Skeletal muscle cell (primary cell): ENCODE measurements at regions not wholly inside any gene's neighbourhood (a gene's known extent, or its start where the extent isn't known, plus 50 kb on each side); places are given as distances from the start of the nearest gene placed in this dataset.
"Not testable (repeated sequence)": the region's sequence is repeated elsewhere in the genome, so short reads cannot be mapped to it uniquely, and the experiment has no call there.

Experiments used
- DNase-seq: peaks from one replicate; pipeline ENCODE4 v3.0.0-alpha.2; 2010; ENCODE audit warnings: low read depth
- H3K4me3 ChIP-seq: 2 replicates; pipeline ENCODE4 v1.5.1; 2011; ENCODE audit warnings: low read depth, mild to moderate bottlenecking, control low read depth, low read length, moderate library complexity

GRCh38 chr2:228627510-228627909 is 446.0 kb upstream of the SPHKAP start:
- no peak for DNase-seq

DNA sequence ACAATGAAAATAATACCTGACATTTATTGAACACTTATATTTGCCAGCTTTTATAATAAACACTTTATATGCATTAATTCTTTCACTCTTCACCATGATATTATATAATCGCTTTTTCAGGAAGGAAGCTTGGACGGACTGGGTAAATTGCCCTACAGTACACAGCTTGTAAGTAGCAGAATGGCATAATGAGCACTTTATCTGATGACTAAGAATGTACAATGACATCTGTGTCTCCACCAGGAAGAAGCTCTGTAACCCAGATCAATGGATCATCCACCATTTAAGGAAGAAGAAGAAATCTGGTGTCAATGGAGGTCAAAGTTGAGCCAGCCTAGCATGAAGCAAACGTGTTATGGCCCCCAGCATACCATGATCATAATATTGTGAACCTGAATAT is 444.0 kb upstream of the SPHKAP start:
- no peak overlapping the region for H3K4me3 ChIP-seq
- DNase-seq = no peak

More at GRCh38 chr2:228627510-228627909, 446.0 kb upstream of the SPHKAP start:
- H3K4me3 ChIP-seq = no peak overlapping the region

DNA sequence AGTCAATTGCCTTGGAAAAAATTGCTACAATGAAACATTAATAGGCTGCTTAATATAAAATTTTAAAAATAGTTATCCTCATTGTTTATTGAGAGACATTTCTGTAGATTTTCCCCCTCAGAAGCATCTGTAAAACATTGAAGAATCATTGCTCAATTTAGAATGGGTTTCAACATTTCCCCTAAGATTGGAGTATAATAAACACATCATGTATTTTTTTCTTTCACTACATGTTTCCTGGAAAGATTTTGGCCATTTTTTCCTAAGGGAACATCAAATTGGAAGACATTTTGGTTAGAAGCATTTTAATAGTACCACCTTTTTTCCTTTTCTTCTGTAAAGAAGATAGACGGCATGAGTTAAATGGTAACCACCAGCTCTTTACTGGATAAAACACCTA is 443.2 kb upstream of the SPHKAP start:
- DNase-seq = no peak
- H3K4me3 ChIP-seq = no peak overlapping the region

DNA sequence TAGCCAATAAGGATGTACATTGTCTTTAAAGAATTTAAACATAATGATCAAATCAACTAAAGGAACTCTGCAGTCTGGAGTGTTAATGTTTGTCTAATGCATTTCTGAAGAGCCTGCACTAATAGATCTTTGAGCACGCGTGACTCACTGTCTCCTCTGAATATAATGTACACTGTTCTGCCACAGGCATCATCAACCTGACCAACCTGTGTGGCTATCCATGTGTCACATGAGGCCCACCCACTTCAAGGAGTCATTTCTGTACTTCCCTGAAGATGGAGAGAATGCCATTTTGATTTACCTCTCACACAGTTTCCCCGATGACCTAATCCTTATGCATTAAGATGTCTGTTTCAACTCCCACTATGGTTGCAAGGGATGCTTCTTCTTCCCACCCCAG is 434.0 kb upstream of the SPHKAP start:
- DNase-seq = peak; percentile 13
- no peak overlapping the region for H3K4me3 ChIP-seq

DNA sequence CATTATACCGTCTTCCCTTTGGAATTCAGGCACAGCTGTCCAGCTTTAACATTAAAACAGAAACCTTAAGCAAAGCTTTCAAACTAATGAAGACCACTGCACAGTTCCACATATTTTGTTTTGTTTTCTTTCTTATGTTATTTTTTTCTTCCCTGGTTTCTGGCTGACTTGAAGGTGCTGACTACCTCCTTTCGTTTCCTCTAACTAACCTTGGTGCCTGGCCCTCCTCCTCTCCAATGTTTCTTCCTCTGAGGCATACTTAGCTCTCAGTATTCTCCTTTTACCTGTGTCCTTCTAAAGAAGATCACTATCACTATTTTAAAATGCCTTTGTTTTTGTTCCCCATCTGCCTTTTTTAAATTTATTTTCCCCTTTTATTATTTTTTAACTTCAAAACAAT is 433.3 kb upstream of the SPHKAP start:
- no peak overlapping the region for H3K4me3 ChIP-seq
- no peak for DNase-seq

DNA sequence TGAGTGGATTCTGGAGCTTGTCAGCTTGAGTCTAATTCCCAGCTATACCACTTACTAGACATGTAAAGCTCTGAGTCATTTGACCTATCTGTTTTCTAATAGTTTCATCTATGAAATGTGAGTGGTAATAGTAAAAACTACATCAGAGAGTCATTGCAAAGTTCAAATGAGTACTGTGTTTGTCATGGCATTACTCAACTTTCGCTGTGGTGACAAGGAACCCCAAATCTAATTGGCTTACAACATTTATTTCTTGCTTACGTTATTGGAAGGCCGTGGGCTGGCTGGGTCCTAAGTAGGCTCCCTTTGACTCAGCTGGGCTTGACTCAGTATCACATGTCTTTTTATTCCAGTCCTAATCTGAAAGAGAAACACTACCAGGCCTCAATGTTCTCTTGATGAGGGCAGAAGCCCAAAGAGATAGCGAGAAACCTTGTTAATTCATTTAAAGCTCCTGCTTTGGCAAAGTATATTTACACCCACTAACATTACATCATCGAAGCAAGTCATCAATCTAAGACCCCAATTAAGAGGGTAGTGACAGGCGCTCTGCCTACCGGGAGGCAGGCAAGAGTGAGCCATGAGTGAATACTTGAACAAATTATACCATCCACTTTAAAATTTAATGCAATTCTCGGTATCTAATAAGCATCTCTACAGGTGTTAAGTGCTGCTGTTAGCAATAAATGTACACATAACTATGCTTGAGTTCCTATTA is 431.8 kb upstream of the SPHKAP start:
- peak; percentile 96 for DNase-seq
- H3K4me3 ChIP-seq = no peak overlapping the region

DNA sequence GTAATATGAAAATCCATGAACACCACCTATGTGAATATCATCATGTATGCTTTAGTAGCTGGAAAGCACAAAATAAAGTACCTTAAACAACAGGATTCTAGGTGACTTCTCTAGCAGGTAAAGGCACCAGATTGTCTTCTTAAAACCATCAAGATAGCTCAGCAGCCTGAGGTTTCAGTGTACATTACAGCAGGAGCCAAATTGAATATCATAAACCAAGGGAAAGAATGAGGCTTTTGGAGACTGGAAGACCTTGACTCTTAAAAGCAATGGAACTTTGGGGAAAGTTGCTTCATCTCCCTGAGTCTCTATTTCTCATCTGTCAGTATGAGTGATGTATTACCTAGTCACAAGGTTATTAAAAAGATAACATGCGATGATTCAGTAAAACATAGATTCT is 429.7 kb upstream of the SPHKAP start:
- no peak for DNase-seq
- no peak overlapping the region for H3K4me3 ChIP-seq

DNA sequence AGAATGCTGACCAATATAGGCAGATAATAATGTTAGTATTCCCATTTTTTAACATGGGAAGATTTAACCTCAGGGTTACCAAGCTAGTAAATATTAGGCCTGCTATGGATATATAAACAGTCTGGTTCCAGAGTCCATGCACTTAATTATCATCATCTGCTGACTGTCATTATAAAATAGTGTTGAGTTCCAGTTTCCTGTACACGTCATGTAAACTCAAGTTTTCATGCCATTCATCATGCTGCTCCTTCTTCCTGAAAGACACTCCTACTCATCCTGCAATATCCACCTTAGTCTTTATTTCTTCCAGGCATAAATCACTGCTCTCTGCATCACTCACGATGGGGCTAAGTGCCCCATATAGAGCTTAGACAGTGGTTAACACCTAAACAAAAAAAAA is 420.8 kb upstream of the SPHKAP start:
- no peak overlapping the region for H3K4me3 ChIP-seq
- no peak for DNase-seq

DNA sequence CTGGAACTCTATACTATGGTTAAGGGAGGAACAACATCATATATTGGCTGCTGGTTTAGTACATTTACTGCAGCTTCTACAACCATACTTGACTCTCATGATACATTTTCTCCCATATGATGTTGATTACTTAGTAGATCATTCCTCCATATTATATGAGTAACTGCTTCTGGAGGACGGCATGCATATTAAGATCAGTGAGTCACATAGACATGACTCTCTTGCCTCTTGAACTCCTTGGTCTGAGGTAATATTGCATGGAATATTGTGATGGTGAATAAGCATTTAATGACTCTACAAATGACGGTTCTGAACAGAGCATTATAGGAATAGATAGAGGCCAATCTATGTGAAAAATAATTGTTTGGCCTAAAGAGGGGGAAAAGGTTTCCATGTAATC is 418.8 kb upstream of the SPHKAP start:
- DNase-seq = peak; percentile 82
- H3K4me3 ChIP-seq = no peak overlapping the region

GRCh38 chr2:228599781-228600180 is 418.3 kb upstream of the SPHKAP start:
- DNase-seq = no peak

GRCh38 chr2:228599297-228599696 is 417.8 kb upstream of the SPHKAP start:
- H3K4me3 ChIP-seq = no peak overlapping the region
- no peak for DNase-seq

More at GRCh38 chr2:228599781-228600180, 418.3 kb upstream of the SPHKAP start:
- H3K4me3 ChIP-seq = no peak overlapping the region

DNA sequence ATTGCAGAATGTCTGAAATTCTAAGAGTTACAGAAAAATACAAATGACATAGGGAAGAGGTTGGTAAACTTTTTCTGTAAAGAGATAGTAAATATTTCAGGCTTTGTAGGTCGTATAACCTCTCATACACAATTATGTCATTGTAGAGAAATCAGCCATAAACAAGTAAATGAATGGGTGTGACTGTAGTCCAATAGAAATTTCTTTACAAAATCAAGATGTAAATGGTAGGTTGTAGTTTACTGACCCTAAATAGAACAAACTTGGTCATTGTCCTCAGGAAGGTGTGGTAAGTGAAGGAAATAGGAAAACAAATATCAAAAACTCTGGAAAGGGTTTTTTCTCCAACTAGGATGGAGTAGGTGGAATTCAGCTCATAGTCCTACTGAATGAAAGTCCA is 415.5 kb upstream of the SPHKAP start:
- H3K4me3 ChIP-seq = no peak overlapping the region
- no peak for DNase-seq

- no peak overlapping the region for H3K4me3 ChIP-seq
- DNase-seq = no peak
These were observed 412.5 kb upstream of the SPHKAP start for GRCh38 chr2:228594012-228594411.

- H3K4me3 ChIP-seq = no peak overlapping the region
- no peak for DNase-seq
These were observed 411.4 kb upstream of the SPHKAP start for GRCh38 chr2:228592925-228593324.

- H3K4me3 ChIP-seq = no peak overlapping the region
- no peak for DNase-seq
These were observed 409.2 kb upstream of the SPHKAP start for GRCh38 chr2:228590681-228591080.

- no peak overlapping the region for H3K4me3 ChIP-seq
- no peak for DNase-seq
These were observed 407.6 kb upstream of the SPHKAP start for GRCh38 chr2:228589115-228589514.

DNA sequence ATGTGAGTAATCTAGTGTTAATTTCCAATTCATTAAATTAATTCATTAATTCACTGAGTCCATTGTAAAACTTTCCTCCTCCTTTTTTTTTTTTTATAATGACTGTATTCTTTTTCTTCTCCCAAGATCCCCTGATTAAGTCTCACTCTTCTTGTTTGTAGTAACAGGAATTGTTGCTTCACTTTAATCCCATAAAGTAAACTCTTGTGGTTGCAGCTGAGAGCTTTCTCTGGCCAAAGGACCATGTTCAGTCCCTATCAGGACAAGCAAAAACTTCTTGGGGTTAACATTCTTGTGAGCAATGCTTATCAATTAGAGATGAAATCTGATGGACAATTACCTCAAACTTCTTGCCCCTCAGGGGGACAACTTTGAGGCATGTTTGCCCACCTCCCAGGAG is 400.2 kb upstream of the SPHKAP start:
- no peak overlapping the region for H3K4me3 ChIP-seq
- no peak for DNase-seq

- DNase-seq = no peak
- no peak overlapping the region for H3K4me3 ChIP-seq
These were observed 394.4 kb upstream of the SPHKAP start for GRCh38 chr2:228575897-228576296.

GRCh38 chr2:228568275-228568674 is 386.8 kb upstream of the SPHKAP start:
- not testable (repeated sequence) for H3K4me3 ChIP-seq, DNase-seq

- no peak overlapping the region for H3K4me3 ChIP-seq
- no peak for DNase-seq
These were observed 380.3 kb upstream of the SPHKAP start for GRCh38 chr2:228561816-228562215.

DNA sequence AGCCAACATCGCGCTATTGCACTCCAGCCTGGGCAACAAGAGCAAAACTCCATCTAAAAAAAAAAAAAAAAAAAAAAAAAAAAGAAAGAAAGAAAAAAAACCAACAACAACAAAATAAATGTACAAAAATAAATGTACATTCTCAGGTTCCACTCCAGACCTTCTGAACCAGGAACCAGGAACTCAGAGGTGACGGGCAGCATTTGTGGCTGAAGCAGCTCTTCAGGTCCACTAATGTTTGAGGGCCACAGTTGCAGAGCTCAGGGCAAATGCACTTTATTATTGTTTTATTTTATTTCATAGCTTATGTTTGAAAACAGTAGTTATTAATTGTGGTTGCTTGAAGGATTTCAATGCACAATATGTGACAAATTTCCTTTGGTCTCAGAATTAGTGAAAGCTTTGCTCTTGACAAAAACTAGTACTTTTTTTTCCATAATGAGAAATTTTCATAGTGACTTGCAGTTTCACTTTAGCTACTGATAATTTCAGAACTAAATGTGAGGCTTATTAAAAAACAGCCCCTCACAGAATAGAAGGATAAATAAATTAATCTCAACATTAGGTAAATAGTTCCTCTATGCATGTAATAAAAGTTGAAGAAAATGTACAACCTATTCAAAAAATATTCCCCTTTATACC is 378.4 kb upstream of the SPHKAP start:
- no peak overlapping the region for H3K4me3 ChIP-seq
- no peak for DNase-seq
